GM19438 (cell line): ENCODE measurements at regions not wholly inside any gene's neighbourhood (a gene's known extent, or its start where the extent isn't known, plus 50 kb on each side); places are given as distances from the start of the nearest gene placed in this dataset.
"Not testable (repeated sequence)": the region's sequence is repeated elsewhere in the genome, so short reads cannot be mapped to it uniquely, and the experiment has no call there.

Experiments used
- ATAC-seq: cut with Tn5 transposase; IDR thresholded peaks from one replicate; pipeline ENCODE4 v1.9.1; 2021; ENCODE audit warnings: low read depth; ENCODE audit not compliant: unreplicated experiment

DNA sequence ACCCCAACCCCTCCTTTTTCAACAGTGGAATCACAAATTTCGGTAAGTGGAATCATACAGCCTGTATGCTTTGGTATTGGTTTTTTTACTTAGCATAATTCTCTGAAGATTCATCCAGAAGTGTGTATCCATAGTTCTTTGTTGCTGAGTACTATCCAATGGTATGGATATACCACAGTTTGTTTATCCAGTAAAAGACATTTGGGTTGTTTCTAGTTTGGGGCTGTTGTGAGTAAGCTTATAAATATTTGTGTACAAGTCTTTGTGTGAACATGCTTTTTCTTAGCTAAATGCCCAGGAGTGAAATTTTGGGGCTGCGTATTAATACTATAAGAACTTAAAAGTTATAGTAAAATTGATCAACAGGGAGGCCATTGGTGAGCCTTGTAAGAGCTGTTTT is 57.5 kb upstream of the GC start:
- no peak for ATAC-seq

DNA sequence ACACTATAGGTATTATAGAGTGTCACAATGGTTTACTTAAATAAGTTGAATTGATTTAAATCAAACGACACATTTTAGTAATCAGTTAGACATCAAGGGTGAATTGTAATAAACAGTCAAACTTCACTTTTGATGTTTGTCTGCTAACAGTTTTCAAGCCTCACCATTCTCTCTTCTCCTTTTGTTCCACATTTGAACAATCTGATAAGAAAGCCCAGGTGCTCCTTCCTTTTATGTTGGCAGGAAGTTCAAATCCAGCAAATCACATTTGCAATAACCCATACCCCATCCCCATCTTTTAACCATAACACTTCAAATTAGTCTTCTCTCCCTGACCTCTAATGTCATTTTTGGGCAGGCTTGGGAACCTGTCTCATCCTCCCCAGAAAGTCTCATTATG is 63.4 kb upstream of the GC start:
- no peak for ATAC-seq

DNA sequence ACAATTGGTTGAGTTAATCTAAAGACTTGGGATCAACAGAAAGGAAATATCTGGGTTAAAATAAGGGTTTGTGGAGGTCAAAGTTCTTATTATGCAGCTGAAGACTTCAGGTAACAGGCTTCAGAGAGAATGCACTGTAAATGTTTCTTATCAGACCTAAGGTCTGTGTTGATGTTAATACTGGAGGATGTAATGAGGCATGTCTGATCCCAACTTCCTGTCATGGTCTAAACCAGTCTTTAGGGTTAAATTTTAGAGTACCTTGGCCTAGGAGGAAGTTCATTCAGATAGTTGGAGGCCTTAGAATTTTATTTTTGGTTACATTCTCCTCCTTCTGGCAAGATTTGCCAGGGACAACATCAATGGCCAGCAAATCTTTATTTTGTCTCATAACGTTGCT is 72.1 kb upstream of the GC start:
- no peak for ATAC-seq

- no peak for ATAC-seq
These were observed 74.0 kb upstream of the GC start for GRCh38 chr4:71857713-71858451.

DNA sequence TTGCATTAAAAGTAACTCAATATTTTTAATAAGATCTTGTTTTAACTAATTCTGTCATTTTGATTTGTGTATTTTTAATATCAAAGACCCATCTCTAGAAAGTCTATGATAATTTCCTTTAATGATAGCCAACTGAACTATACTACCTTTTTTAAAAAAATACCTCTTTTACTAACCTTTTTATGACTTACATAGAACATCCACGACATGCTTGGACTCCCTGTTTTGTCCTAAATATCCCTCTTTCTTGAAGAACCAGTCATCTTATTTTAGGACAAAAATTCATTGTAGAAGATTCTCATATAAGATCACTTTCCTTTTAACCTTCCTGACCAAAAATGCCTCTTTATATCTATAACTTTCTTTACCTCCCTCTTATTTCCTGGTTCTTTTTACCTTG is 76.8 kb upstream of the GC start:
- no peak for ATAC-seq

DNA sequence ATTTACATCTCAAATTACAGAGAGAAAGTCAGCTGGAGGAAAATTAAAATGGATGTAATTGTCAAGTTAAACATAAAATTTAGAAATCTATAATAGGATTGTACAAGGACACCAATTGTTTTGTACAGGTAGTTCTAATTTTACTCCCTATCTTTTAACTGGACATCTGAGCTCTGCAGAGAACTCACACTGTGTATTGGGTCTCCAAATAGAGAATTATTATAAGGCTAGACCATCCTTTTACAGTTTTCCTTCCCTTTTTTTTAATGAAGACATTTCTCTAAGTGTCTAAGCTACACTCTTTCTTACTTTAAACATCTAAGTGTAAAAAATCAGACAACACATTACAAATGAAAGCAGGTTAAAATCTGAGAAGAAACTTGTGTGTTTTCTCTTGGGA is 78.4 kb upstream of the GC start:
- no peak for ATAC-seq

DNA sequence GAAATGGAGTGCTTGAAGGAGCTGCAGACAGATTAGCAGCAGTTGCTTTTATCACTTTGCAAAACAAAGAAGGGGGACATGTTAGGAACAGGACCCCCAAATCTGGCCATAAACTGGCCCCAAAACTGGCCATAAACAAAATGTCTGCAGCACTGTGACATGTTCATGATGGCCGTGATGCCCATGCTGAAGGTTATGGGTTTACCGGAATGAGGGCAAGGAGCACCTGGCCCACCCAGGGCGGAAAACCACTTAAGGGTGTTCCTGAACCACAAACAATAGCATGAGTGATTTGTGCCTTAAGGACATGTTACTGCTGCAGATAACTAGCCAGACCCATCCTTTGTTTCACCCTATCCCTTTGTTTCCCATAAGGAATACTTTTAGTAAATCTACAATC is 79.6 kb upstream of the GC start:
- no peak for ATAC-seq

DNA sequence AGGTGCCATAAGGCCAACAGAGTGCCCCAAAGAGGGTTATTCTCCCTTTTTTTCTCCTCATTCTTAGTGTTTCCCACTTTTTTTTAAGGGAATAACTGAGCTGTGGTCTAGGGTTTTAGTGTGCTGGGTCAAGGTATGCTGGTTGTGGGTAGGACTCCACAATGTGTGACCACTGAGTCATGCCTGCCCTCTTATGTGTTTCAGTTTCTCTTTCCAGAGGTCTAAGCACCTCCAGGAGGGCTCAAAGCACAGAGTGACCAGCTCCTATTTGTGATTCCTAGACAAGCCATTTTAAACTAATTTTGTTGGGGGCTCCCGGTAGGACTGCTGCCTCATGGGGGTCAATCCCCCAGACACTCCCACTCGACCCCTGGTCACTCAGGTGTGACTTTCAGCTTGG is 80.5 kb upstream of the GC start:
- no peak for ATAC-seq

GRCh38 chr4:71866212-71866885 is 82.5 kb upstream of the GC start:
- ATAC-seq = peak; percentile 55

GRCh38 chr4:71867598-71867997 is 83.7 kb upstream of the GC start:
- ATAC-seq = no peak

DNA sequence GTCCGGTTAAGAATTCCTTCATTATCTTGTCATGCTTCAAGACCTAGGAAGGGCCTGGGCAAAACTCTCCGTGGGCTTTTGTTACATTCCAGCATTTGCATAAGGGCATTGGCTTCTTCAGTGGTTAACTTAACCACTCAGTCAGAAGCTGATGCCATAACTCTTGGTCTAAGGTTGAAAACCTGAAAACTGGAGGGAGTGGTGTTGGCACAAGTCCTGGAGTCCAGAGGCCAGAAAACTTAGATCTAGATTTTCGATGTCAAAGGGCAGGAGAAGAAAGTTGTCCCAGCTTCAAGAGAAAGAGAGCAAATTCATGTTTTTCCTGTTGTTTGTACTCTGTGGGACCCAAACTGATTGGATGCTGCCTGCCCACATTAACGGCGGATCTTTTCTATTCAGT is 86.6 kb upstream of the GC start:
- no peak for ATAC-seq

- no peak for ATAC-seq
These were observed 88.3 kb upstream of the GC start for GRCh38 chr4:71872221-71872620.

DNA sequence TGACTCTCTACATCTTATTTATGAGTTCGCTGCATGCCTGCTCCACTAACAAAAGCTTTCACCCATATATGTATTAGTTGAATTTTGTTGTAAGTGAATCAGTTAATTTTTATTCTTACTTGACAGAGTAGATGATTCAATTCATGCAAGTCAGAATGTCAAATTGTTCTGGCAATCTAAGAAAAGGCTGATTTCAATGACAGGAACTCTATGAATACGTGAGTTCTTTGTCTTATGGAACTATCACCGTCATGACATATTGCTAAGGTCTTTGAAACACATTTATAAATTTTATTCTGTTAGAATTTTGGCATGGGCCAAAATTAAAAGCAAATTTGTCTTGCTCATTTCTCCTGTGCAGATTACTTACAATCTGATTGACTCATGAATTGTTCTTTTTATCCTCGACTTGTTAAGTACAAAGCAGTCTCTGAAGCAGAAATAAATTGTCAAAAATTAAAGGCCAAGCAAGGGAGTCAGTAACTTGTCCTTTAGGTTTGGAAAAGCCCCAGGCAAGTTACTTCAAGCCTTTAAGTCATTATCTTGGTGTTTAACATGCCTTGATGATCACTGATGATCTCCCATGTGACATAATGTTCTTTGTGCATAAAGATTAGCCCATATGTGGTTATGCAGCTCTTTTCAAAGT is 89.0 kb upstream of the GC start:
- no peak for ATAC-seq

DNA sequence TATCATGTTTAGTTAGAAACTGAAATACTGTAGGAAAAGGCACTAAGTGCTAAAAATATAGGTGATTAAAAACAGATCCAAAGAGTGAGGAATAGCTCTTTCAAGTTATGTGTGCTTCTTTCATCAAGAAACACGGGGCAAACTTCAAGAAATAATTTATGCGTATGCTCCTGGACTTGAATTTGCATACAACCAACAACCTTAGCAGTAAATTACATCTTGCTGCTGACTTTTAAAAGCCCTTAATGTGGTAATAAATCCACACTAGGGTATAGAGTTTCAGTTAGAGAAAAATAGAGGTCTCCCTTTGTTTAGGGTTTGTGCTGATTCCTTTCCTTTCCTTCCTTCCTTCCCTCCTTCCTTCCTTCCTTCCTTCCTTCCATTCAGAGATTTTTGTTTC is 94.5 kb upstream of the GC start:
- ATAC-seq = no peak

DNA sequence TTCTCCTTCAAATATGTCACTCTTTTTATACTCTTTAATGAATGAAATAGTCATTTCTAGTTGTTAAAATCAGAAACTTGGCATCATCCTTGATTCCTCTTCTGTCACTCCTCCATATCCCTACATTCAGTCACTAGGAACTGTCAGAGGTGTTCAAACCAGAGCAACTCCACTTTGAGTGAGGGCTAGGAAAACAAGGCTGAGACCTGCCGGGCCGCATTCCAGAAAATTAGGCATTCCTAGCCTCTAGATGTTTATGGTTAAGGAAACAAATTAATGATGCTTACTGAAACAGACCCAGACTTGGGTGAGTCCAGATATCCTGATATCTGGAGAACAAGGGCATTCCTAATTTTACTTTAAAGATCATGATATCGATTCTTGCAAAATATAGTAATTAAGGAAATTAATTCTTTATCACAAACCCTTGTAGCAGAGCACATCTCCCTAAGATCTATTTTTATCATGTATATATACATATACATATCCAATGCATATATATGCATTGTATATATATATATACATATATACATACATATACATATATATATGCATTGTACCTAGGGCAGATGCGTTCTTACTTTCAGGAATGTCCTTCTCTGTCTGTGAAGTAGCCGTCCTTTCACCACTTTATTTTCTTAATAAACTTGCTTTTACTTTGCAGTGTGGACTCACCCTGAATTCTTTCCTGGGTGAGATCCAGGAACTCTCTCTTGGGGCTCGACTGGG is 98.4 kb upstream of the GC start:
- no peak for ATAC-seq

GRCh38 chr4:71900366-71900765 is 116.5 kb upstream of the GC start:
- not testable (repeated sequence) for ATAC-seq

DNA sequence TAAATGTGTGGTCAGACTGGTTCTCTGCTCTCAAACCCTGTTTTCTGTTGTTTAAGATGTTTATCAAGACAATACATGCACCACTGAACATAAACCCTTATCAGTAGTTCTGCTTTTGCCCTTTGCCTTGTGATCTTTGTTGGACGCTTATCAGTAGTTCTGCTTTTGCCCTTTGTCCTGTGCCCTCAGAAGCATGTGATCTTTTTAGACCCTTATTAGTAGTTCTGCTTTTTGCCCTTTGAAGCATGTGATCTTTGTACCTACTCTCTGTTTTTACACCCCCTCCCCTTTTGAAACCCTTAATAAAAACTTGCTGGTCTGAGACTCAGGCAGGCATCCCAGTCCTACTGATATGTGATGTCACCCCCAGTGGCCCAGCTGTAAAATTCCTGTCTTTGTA is 121.7 kb upstream of the GC start:
- ATAC-seq = not testable (repeated sequence)

DNA sequence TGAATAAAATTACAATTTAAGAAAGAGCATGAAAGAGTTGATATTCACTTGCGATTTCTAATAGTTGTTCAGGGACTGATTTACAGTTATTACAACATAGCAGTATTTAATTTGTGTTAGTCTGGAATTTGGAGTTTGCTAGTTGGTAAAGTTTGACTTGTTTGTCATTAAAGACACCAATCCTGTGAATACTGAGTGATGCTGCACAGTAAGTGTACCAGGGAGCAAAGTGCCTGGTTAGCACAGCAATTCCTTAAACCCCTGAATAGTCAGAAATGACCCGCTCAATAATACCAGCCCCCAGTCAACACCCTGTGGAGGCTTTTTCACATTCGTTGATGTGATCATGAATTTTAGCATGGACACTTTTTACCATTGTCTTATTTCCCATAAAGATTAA is 122.2 kb upstream of the GC start:
- no peak for ATAC-seq

GRCh38 chr4:71907071-71907470 is 123.2 kb upstream of the GC start:
- no peak for ATAC-seq

DNA sequence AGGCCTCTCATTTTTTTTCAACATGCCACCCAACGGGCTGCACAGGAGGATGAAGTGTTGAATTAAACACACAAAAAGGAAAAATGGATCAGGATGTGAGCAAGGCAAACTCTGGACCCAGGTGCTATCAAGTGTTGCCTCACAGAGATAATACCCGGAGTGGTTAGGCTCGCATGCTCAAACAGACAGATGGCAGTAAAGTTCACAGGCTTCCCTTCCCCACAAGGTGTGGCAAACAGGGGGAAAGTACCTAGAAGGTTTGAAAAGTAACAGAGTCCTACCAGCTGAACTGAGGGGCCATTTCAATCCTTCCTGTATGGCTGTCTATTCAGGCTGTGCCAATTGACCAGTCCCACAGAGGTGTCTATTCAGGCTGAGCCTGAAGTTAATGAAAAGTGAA is 123.9 kb upstream of the GC start:
- peak; percentile 82 for ATAC-seq

DNA sequence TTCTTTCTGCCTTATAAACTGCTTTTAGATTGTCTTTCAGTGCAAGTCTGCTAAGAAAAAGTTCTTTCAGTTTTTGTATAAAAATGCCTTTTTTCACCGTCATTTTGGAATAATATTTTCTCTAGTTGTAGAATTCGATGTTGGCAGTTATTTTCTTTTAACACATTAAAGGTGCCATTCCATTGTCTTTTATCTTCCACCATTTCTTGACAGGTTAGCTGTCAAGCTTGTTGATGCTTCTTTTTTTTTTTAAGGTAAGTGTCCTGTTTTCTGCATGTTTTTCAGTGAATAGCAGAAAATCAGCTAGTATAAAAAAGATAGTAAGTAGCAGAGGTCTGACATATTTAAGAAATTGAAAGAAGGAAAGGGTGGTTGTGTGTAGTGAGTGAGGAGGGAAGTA is 118.5 kb upstream of the NPFFR2 start:
- no peak for ATAC-seq
